ENCODE measurements at regions not wholly inside any gene's neighbourhood (a gene's known extent, or its start where the extent isn't known, plus 50 kb on each side); places are given as distances from the start of the nearest gene placed in this dataset.

GRCh38 chr10:118874171-118874570, 119.4 kb upstream of the CACUL1 start:
- H3K9ac ChIP-seq (ENCODE audit: low read length) = no peak overlapping the region
- no peaks in the 10 kb centered on the region for H3K27me3 ChIP-seq (ENCODE audit: low read length)
- no peaks in the 10 kb centered on the region for H3K9me2 ChIP-seq (replicated peaks; ENCODE audit: insufficient read depth, low read length)
- no peak overlapping the region for H2AFZ ChIP-seq (ENCODE audit: low read depth, low read length, severe bottlenecking)
- TF ChIP-seq CTCF (IDR thresholded peaks at IDR 0.05; ENCODE audit: insufficient read depth, low read length, poor library complexity, severe bottlenecking) = no peak
- TF ChIP-seq EZH2phosphoT487 (conservative IDR thresholded peaks at IDR 0.05; ENCODE audit: low read length) = no peak
- no peaks in the 10 kb centered on the region for H3K36me3 ChIP-seq (ENCODE audit: low read length)
- H3K4me3 ChIP-seq (ENCODE audit: insufficient read depth, low read length, poor library complexity, severe bottlenecking) = no peak overlapping the region
- no peaks in the 10 kb centered on the region for H3F3A ChIP-seq (ENCODE audit: insufficient read depth)
- no peak overlapping the region for H3K27ac ChIP-seq (ENCODE audit: low read depth, low read length)
- no peaks in the 10 kb centered on the region for H4K20me1 ChIP-seq (ENCODE audit: low read depth, low read length)
- no peak overlapping the region for H3K4me2 ChIP-seq (ENCODE audit: low read depth, low read length, poor library complexity, severe bottlenecking)
- no peaks in the 10 kb centered on the region for H3K79me2 ChIP-seq (ENCODE audit: insufficient read depth, low read length)
- no peaks in the 10 kb centered on the region; the same call in 1 of the 2 replicates for H3K9me3 ChIP-seq (ENCODE audit: insufficient read depth, low read length)

- Histone ChIP-seq H3K9ac (ENCODE audit: low read length) (no peak overlapping the region), H3F3A (ENCODE audit: insufficient read depth) (no peaks in the 10 kb centered on the region), H3K4me2 (ENCODE audit: low read depth, low read length, poor library complexity, severe bottlenecking) (no peak overlapping the region), H3K4me3 (ENCODE audit: insufficient read depth, low read length, poor library complexity, severe bottlenecking) (no peak overlapping the region), H3K27me3 (ENCODE audit: low read length) (no peaks in the 10 kb centered on the region), H2AFZ (ENCODE audit: low read depth, low read length, severe bottlenecking) (no peak overlapping the region), H4K20me1 (ENCODE audit: low read depth, low read length) (no peaks in the 10 kb centered on the region), H3K79me2 (ENCODE audit: insufficient read depth, low read length) (no peaks in the 10 kb centered on the region), H3K27ac (ENCODE audit: low read depth, low read length) (no peak overlapping the region), H3K9me2 (replicated peaks; ENCODE audit: insufficient read depth, low read length) (no peaks in the 10 kb centered on the region), H3K9me3 (ENCODE audit: insufficient read depth, low read length) (no peaks in the 10 kb centered on the region; the same call in 1 of the 2 replicates), H3K36me3 (ENCODE audit: low read length) (no peaks in the 10 kb centered on the region)
- no peak for TF ChIP-seq EZH2phosphoT487 (conservative IDR thresholded peaks at IDR 0.05; ENCODE audit: low read length)
- TF ChIP-seq CTCF (IDR thresholded peaks at IDR 0.05; ENCODE audit: insufficient read depth, low read length, poor library complexity, severe bottlenecking) = no peak
Observed at GRCh38 chr10:118875087-118875486, 120.3 kb upstream of the CACUL1 start.

- no peaks in the 10 kb centered on the region for H3K79me2 ChIP-seq (ENCODE audit: insufficient read depth, low read length)
Observed at GRCh38 chr10:118882741-118883140, 128.0 kb upstream of the CACUL1 start.

More at GRCh38 chr10:118882741-118883140, 128.0 kb upstream of the CACUL1 start:
- TF ChIP-seq CTCF (IDR thresholded peaks at IDR 0.05; ENCODE audit: insufficient read depth, low read length, poor library complexity, severe bottlenecking) = no peak
- no peak for TF ChIP-seq EZH2phosphoT487 (conservative IDR thresholded peaks at IDR 0.05; ENCODE audit: low read length)
- Histone ChIP-seq H3K9me3 (ENCODE audit: insufficient read depth, low read length) (no peaks in the 10 kb centered on the region), H3K27ac (ENCODE audit: low read depth, low read length) (no peak overlapping the region), H2AFZ (ENCODE audit: low read depth, low read length, severe bottlenecking) (no peak overlapping the region), H3K9ac (ENCODE audit: low read length) (no peak overlapping the region), H3K36me3 (ENCODE audit: low read length) (no peaks in the 10 kb centered on the region), H3K27me3 (ENCODE audit: low read length) (0 out of 2 replicates have a peak, but pooled peaks cover 4% of the 10 kb centered on the region), H4K20me1 (ENCODE audit: low read depth, low read length) (no peaks in the 10 kb centered on the region), H3K9me2 (replicated peaks; ENCODE audit: insufficient read depth, low read length) (no peaks in the 10 kb centered on the region), H3F3A (ENCODE audit: insufficient read depth) (no peaks in the 10 kb centered on the region), H3K4me3 (ENCODE audit: insufficient read depth, low read length, poor library complexity, severe bottlenecking) (no peak overlapping the region), H3K4me2 (ENCODE audit: low read depth, low read length, poor library complexity, severe bottlenecking) (no peak overlapping the region)

All from SU-DHL-6 (cell line).